ENCODE measurements at regions not wholly inside any gene's neighbourhood (a gene's known extent, or its start where the extent isn't known, plus 50 kb on each side); places are given as distances from the start of the nearest gene placed in this dataset.
A peak's percentile ranks its signal among the peaks of the same experiment; 100 is the strongest.

DNA sequence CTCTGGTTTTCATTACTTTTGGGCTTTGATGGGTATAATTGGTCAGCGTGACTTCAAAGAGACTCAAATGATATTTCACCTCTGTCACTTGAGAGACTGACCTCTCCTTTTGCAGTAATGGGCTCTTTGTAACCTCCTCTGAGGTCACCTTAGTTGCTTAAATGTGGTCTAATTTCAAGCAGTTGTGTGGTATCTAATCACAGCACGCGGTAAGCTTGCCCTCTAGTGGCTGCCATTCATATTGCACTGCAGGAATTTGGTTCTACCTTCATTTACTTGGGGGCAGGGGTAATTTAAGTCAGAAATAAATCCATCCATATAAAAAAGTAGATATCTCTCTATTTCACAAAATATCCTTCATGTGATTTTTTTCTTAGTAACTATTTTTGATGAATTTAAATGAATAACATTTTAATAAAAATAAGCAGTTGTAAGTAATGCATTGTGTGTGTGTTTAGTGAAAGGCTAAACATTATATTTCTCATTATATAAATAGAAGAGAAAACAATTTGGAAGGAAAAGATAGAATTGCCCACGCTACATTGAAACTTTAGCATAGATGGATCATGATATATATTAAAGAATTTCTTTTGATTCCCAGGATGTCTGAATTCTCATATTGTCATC, 55.0 kb upstream of the ANO3 start:
- peak in 1 of 3 donors; percentile 60 for TF ChIP-seq CTCF (IDR thresholded peaks at IDR 0.05)
- TF ChIP-seq POLR2A (IDR thresholded peaks at IDR 0.05), result no peak
